HCT116 (cell line): ENCODE measurements at regions not wholly inside any gene's neighbourhood (a gene's known extent, or its start where the extent isn't known, plus 50 kb on each side); places are given as distances from the start of the nearest gene placed in this dataset.

Source experiments
- ATAC-seq: fragments of 200-7000 bp; cut with Tn5 transposase; 2 replicates; pipeline ENCODE4 v1.9.1; 2020; ENCODE audit warnings: mild to moderate bottlenecking, moderate library complexity
- BruUV-seq: library from RNA; stranded (reverse); fragments of 400-500 nt; replicated peaks from 2 replicates; lab custom pipeline; 2021; lab: Mats Ljungman, UMichigan
- CTCF ChIA-PET: fragments of 300-600 bp; sonication (Branson Sonifier 250); formaldehyde crosslinking; loops from one replicate; lab custom pipeline; 2021; ENCODE audit warnings: antibody characterized with exemption; lab: Charles Lee
- POLR2A ChIA-PET: fragments of 300-600, 350-600 bp; sonication (Branson Sonifier 250); formaldehyde crosslinking; loops from one replicate; lab custom pipeline; 2021; ENCODE audit warnings: antibody characterized with exemption; lab: Charles Lee
- RAD21 ChIA-PET, 2 experiments: fragments of 300-600 bp; sonication (Branson Sonifier 250); formaldehyde crosslinking; loops; one replicate each; lab custom pipeline; 2023; ENCODE audit warnings: low total read pairs in 2 of 2; ENCODE audit not compliant: uncharacterized antibody in 2 of 2, unreplicated experiment in 2 of 2, low non-redundant PET in 1 of 2; lab: Charles Lee
- DNase-seq: peaks from one replicate; pipeline ENCODE4 v3.0.0-alpha.2; 2010; ENCODE audit warnings: low read depth, low spot score
- H2AFZ ChIP-seq: fragments of 200-600 bp; shearing (Covaris generic), sonication (generic); 2 replicates; pipeline ENCODE4 v1.6.1; 2017; ENCODE audit warnings: low read depth, mixed run types, mixed read lengths, antibody characterized with exemption, low read length; ENCODE audit not compliant: poor library complexity, severe bottlenecking
- H3K27ac ChIP-seq: 2 replicates; pipeline ENCODE4 v1.5.1; 2012; ENCODE audit warnings: low read depth, low read length
- H3K27me3 ChIP-seq: fragments of 200-600 bp; sonication (generic); 2 replicates; pipeline ENCODE4 v1.6.1; 2016; ENCODE audit warnings: mixed run types, low read length, mixed read lengths; ENCODE audit not compliant: insufficient read depth
- H3K36me3 ChIP-seq, 2 experiments: fragments of 200-500 bp in 1 of 2; fragments of 200-600 bp in 1 of 2; sonication (Bioruptor generic) in 1 of 2; sonication (generic) in 1 of 2; 2 replicates each; pipeline versions ENCODE4 v1.5.1 to v1.6.1; 2014 to 2016; ENCODE audit warnings: low read length in 2 of 2, inconsistent platforms in 1 of 2, mixed read lengths in 1 of 2, mixed run types in 1 of 2; ENCODE audit not compliant: insufficient read depth in 2 of 2, control insufficient read depth in 1 of 2
- H3K4me1 ChIP-seq, 2 experiments: fragments of 200-600 bp in 1 of 2; sonication (generic) in 1 of 2; 2 replicates each; pipeline versions ENCODE4 v1.5.1 to v1.6.1; 2012 to 2017; ENCODE audit warnings: low read length in 2 of 2, inconsistent platforms in 1 of 2, mild to moderate bottlenecking in 1 of 2, mixed read lengths in 1 of 2, mixed run types in 1 of 2, moderate library complexity in 1 of 2; ENCODE audit not compliant: insufficient read depth in 2 of 2, control insufficient read depth in 1 of 2
- H3K4me2 ChIP-seq: fragments of 200-600 bp; sonication (generic); 2 replicates; pipeline ENCODE4 v1.6.1; 2017; ENCODE audit warnings: mixed run types, low read length, mixed read lengths
- H3K4me3 ChIP-seq, 2 experiments: fragments of 200-600 bp in 1 of 2; sonication (generic) in 1 of 2; replicated peaks in 1 of 2; 2 replicates each; pipeline ENCODE4 v1.5.1; 2011 to 2016; ENCODE audit warnings: low read length in 2 of 2, control low read depth in 1 of 2, low read depth in 1 of 2, mild to moderate bottlenecking in 1 of 2, mixed read lengths in 1 of 2, mixed run types in 1 of 2
- H3K79me2 ChIP-seq: fragments of 200-600 bp; sonication (generic); 2 replicates; pipeline ENCODE4 v1.6.1; 2017; ENCODE audit warnings: mild to moderate bottlenecking, mixed run types, low read length, moderate library complexity, mixed read lengths; ENCODE audit not compliant: insufficient read depth
- H3K9ac ChIP-seq: fragments of 200-600 bp; sonication (generic); 2 replicates; pipeline ENCODE4 v1.6.1; 2016; ENCODE audit warnings: low read length, mixed read lengths
- H3K9me2 ChIP-seq: fragments of 200-600 bp; sonication (generic), shearing (Covaris generic); 2 replicates; pipeline ENCODE4 v1.6.1; 2017; ENCODE audit warnings: mixed run types, mild to moderate bottlenecking, moderate library complexity; ENCODE audit not compliant: insufficient read depth
- H3K9me3 ChIP-seq, 2 experiments: fragments of 200-500 bp in 1 of 2; fragments of 200-600 bp in 1 of 2; sonication (Bioruptor generic) in 1 of 2; sonication (generic) in 1 of 2; 2 replicates each; pipeline ENCODE4 v1.6.1; 2014 to 2017; ENCODE audit warnings: low read length in 2 of 2, mixed read lengths in 2 of 2, inconsistent platforms in 1 of 2, low read depth in 1 of 2, mild to moderate bottlenecking in 1 of 2, mixed run types in 1 of 2, moderate library complexity in 1 of 2; ENCODE audit not compliant: control insufficient read depth in 1 of 2, insufficient read depth in 1 of 2
- H4K20me1 ChIP-seq: fragments of 200-600 bp; sonication (generic), shearing (Covaris generic); 2 replicates; pipeline ENCODE4 v1.6.1; 2017; ENCODE audit warnings: mixed run types, mild to moderate bottlenecking, moderate library complexity; ENCODE audit not compliant: insufficient read depth
- CBX3 ChIP-seq: IDR thresholded peaks from 2 replicates; pipeline ENCODE4 v1.6.1; 2012; ENCODE audit warnings: low read depth
- CEBPB ChIP-seq: IDR thresholded peaks from 2 replicates; pipeline ENCODE4 v1.6.1; 2012; ENCODE audit warnings: low read depth
- EGR1 ChIP-seq: IDR thresholded peaks from 2 replicates; pipeline ENCODE4 v1.6.1; 2012; ENCODE audit warnings: low read depth
- EZH2phosphoT487 ChIP-seq: fragments of 200-600 bp; IDR thresholded peaks from 2 replicates; pipeline ENCODE4 v1.6.1; 2018; ENCODE audit warnings: antibody characterized with exemption, borderline replicate concordance
- JUND ChIP-seq: IDR thresholded peaks from 2 replicates; pipeline ENCODE4 v1.6.1; 2012
- POLR2A ChIP-seq: IDR thresholded peaks from 2 replicates; pipeline ENCODE4 v1.7.0; 2011; ENCODE audit warnings: borderline replicate concordance; ENCODE audit not compliant: insufficient read depth, insufficient read length; ENCODE audit errors: extremely low read depth
- RAD21 ChIP-seq: IDR thresholded peaks from 2 replicates; pipeline ENCODE4 v1.6.1; 2012; ENCODE audit warnings: low read depth, mild to moderate bottlenecking
- SP1 ChIP-seq: IDR thresholded peaks from 2 replicates; pipeline ENCODE4 v1.6.1; 2012; ENCODE audit warnings: low read depth
- SRF ChIP-seq: IDR thresholded peaks from 2 replicates; pipeline ENCODE4 v1.6.1; 2012; ENCODE audit warnings: low read depth
- ZFX ChIP-seq: fragments of 450-650 bp; IDR thresholded peaks from 2 replicates; pipeline ENCODE4 v1.6.1; 2017
- ZNF274 ChIP-seq: fragments of 200-500 bp; sonication (Bioruptor generic); IDR thresholded peaks from 2 replicates; pipeline ENCODE4 v1.6.1; 2014; ENCODE audit warnings: mild to moderate bottlenecking, low read depth, low read length, inconsistent platforms
- intact Hi-C: fragments of 100-400 bp; cut with micrococcal nuclease; formaldehyde crosslinking; loops from 2 replicates; pipeline ENCODE4 v1.10.0; 2022
- TF ChIP-seq, protein P1 (sequence below): IDR thresholded peaks from 2 replicates; pipeline ENCODE4 v1.6.1; 2012
- TF ChIP-seq, protein P2 (sequence below): IDR thresholded peaks from 2 replicates; pipeline ENCODE4 v1.6.1; 2011; ENCODE audit warnings: mild to moderate bottlenecking, low read length, moderate library complexity; ENCODE audit not compliant: insufficient replicate concordance; ENCODE audit errors: extremely low read depth
- TF ChIP-seq, protein P3 (sequence below): IDR thresholded peaks from 2 replicates; pipeline ENCODE4 v1.6.1; 2012; ENCODE audit warnings: low read depth
- TF ChIP-seq, protein P4 (sequence below): IDR thresholded peaks from 2 replicates; pipeline ENCODE4 v1.6.1; 2012

DNA sequence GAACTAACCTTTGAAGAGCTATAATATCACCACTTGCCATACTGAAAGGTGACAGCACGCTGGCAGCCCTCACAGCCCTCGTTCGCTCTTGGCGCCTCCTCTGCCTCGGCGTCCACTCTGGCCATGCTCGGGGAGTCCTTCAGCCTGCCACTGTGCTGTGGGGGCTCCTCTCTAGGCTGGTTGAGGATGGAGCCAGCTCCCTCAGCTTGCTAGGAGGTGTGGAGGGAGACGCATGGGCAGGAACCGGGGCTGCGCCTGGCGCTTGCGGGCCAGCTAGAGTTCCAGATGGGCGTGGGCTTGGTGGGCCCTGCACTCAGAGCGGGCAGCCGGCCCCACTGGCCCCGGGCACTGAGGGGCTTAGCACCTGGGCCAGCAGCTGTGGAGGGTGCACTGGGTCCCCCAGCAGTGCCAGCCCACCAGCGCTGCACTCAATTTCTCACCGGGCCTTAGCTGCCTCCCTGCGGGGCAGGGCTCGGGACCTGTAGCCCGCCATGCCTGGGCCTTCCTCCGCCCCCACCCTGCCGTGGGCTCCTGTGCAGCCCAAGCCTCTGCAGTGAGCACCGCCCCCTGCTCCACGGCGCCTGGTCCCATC, 329.7 kb downstream of the LMBRD1 start:
- Histone ChIP-seq H3K9ac (no peak overlapping the region), H3K36me3 (no peaks in the 10 kb centered on the region), H3K4me3 (no peak overlapping the region), H3K4me2 (no peak overlapping the region), H3K79me2 (no peaks in the 10 kb centered on the region), H3K9me3 (peaks cover 0 to 6% of the 10 kb centered on the region in 2 experiments; a peak in 1 of 4 replicates)
- CTCF ChIA-PET = no interaction called here
- TF ChIP-seq EZH2phosphoT487 (no peak), SRF (no peak), SP1 (no peak), POLR2A (no peak), ZNF274 (no peak)
- TF ChIP-seq, all 23 proteins: peak for 0
- ATAC-seq (no peak), DNase-seq (no peak)
- no peak overlapping the region for H3K27ac ChIP-seq
- ChIA-PET RAD21 (no interaction called here), POLR2A (no interaction called here)
- no peak overlapping the region for H2AFZ ChIP-seq
- no peaks in the 10 kb centered on the region for H4K20me1 ChIP-seq
- BruUV-seq = no TSS peak
- intact Hi-C loops = no loop called here
- H3K9me2 ChIP-seq = no peaks in the 10 kb centered on the region
- no peaks in the 10 kb centered on the region for H3K27me3 ChIP-seq
- H3K4me1 ChIP-seq = no peaks in the 10 kb centered on the region

DNA sequence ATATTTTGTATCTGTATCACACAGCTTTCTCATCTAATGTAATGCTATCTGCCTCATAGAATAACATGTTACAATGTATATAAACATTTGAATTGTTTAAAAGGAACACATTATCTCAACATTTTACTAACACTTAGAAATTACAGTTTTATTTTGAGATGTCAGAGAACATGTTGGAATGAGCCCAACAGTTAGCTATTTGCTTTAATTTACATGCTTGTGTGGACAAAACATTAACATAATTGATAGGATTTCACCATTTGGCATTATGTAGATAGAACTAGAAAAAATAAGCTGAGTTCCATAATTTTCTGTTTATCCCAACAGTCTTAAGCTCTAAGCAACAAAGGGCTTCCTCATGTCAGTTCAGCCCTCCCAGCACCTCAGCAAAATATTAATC, 330.9 kb downstream of the LMBRD1 start:
- DNase-seq = no peak
- no peak overlapping the region for H3K4me2 ChIP-seq
- intact Hi-C loops = no loop called here
- RAD21 ChIA-PET = no interaction called here
- H3K9me3 ChIP-seq = peaks cover 0 to 9% of the 10 kb centered on the region in 2 experiments; a peak in 2 of 4 replicates
- no peaks in the 10 kb centered on the region for H4K20me1 ChIP-seq
- H3K9me2 ChIP-seq = no peaks in the 10 kb centered on the region
- no peaks in the 10 kb centered on the region for H3K79me2 ChIP-seq
- H3K9ac ChIP-seq = no peak overlapping the region
- no peak for ATAC-seq
- no peak overlapping the region for H3K27ac ChIP-seq
- H2AFZ ChIP-seq = no peak overlapping the region
- TF ChIP-seq SP1 (no peak), ZNF274 (no peak), CEBPB (no peak), JUND (no peak), RAD21 (no peak), SRF (no peak), ZFX (no peak), CBX3 (no peak), EGR1 (no peak)
- TF ChIP-seq, protein P1, sequence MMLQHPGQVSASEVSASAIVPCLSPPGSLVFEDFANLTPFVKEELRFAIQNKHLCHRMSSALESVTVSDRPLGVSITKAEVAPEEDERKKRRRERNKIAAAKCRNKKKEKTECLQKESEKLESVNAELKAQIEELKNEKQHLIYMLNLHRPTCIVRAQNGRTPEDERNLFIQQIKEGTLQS = no peak
- TF ChIP-seq, protein P2, sequence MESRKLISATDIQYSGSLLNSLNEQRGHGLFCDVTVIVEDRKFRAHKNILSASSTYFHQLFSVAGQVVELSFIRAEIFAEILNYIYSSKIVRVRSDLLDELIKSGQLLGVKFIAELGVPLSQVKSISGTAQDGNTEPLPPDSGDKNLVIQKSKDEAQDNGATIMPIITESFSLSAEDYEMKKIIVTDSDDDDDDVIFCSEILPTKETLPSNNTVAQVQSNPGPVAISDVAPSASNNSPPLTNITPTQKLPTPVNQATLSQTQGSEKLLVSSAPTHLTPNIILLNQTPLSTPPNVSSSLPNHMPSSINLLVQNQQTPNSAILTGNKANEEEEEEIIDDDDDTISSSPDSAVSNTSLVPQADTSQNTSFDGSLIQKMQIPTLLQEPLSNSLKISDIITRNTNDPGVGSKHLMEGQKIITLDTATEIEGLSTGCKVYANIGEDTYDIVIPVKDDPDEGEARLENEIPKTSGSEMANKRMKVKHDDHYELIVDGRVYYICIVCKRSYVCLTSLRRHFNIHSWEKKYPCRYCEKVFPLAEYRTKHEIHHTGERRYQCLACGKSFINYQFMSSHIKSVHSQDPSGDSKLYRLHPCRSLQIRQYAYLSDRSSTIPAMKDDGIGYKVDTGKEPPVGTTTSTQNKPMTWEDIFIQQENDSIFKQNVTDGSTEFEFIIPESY = no peak
- TF ChIP-seq, protein P3, sequence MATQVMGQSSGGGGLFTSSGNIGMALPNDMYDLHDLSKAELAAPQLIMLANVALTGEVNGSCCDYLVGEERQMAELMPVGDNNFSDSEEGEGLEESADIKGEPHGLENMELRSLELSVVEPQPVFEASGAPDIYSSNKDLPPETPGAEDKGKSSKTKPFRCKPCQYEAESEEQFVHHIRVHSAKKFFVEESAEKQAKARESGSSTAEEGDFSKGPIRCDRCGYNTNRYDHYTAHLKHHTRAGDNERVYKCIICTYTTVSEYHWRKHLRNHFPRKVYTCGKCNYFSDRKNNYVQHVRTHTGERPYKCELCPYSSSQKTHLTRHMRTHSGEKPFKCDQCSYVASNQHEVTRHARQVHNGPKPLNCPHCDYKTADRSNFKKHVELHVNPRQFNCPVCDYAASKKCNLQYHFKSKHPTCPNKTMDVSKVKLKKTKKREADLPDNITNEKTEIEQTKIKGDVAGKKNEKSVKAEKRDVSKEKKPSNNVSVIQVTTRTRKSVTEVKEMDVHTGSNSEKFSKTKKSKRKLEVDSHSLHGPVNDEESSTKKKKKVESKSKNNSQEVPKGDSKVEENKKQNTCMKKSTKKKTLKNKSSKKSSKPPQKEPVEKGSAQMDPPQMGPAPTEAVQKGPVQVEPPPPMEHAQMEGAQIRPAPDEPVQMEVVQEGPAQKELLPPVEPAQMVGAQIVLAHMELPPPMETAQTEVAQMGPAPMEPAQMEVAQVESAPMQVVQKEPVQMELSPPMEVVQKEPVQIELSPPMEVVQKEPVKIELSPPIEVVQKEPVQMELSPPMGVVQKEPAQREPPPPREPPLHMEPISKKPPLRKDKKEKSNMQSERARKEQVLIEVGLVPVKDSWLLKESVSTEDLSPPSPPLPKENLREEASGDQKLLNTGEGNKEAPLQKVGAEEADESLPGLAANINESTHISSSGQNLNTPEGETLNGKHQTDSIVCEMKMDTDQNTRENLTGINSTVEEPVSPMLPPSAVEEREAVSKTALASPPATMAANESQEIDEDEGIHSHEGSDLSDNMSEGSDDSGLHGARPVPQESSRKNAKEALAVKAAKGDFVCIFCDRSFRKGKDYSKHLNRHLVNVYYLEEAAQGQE = no peak
- TF ChIP-seq, protein P4, sequence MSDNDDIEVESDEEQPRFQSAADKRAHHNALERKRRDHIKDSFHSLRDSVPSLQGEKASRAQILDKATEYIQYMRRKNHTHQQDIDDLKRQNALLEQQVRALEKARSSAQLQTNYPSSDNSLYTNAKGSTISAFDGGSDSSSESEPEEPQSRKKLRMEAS = no peak
- POLR2A ChIA-PET = no interaction called here
- BruUV-seq = no TSS peak
- H3K4me3 ChIP-seq = no peak overlapping the region
- CTCF ChIA-PET = no interaction called here
- H3K4me1 ChIP-seq = no peaks in the 10 kb centered on the region
- H3K36me3 ChIP-seq = no peaks in the 10 kb centered on the region
- no peaks in the 10 kb centered on the region for H3K27me3 ChIP-seq
